ENCODE measurements at regions not wholly inside any gene's neighbourhood (a gene's known extent, or its start where the extent isn't known, plus 50 kb on each side); places are given as distances from the start of the nearest gene placed in this dataset.
"Not testable (repeated sequence)": the region's sequence is repeated elsewhere in the genome, so short reads cannot be mapped to it uniquely, and the experiment has no call there.

DNA sequence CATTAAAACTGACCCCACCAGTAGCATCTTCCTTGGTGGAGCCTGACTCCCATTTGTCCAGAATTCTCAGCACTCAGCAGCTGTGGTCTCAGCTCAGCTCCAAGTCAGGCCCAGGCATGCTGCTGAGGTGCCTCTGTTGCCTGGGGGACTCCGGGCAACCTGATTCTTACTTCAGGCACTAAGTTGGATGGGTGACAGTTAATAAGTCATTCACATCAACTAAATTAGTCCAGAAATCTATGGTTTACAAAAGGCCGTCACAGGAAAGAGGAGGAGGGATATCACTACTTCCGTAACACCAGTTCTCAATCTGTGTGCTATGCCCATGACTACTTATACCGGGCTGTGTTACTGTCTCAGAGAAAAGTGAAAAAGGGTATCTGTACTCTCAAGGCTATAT is 310.2 kb downstream of the SATB1 start:
- no peak for DNase-seq

- no peak for DNase-seq
Measured at GRCh38 chr3:18113417-18113816, 311.7 kb downstream of the SATB1 start.

DNA sequence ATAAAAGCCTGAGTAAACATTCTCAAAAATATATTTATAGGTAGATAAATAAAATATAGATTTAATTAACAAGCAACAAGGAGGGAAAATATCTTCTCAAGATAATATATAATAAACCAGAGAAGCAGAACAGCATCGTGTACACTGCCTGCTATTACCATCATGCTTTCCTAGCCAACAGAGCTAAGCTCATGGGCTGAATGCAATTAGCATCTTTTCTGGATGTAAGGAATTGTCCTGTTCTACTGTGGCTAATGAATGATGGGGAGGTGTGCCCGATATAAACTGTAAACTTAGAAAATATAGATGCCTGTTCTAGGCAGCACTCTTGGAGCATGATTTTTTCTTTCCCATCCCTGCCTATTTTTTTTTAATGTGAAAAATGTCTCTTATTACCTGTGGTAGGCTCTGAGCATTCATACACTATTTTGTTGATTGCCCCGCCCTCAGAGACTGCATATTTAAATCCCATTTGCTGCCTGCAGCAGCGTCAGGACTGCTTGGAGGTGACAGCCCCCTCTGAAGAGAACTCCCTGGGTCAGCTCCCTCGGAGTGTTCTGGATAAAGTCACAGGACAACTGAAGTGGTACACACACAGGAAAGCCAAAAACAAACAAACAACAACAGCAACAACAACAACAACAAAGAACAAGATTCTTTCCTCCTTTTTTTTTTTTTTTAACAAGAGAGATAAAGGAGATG is 312.3 kb downstream of the SATB1 start:
- DNase-seq: no peak

DNA sequence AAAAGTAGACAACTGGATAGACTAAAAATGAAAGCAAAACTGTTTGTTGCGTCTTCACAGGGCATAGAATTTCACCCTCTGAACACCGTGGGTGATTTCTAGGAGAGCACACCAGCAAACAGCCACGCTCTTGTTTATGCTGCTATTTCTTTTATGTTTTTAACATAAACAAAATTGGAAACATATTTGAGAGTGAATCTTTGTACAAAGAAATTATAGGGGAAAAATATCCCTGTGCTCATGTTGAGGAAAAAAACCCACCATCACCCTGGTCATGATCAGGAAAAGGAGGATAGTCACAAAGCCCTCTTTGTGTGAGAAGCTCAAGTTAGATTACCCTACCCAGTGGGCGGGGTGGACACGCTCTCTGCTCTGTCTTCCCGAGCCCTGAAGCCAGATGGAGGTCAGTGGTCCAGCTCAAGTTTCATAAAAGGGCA is 313.3 kb downstream of the SATB1 start:
- DNase-seq: peak; percentile 13 to 42

DNA sequence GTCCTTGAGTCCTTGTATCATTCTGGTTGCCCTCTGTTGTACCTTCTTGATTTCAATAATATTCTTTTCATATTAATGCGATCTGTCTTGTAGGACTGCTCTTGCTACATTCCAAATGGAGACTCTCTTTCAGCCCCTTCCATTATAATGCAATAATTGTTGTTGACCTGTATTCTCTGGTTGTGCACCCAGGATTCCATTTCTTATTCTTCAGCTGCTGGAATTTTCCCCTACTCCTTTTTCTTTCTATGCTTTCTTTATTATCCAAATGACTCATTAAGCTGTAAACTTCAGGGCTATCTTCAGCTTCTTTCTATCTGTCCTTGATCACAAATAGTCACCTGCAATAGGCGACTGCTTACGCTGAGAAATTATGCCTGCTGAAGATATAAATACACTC is 321.5 kb downstream of the SATB1 start:
- no peak for DNase-seq

DNA sequence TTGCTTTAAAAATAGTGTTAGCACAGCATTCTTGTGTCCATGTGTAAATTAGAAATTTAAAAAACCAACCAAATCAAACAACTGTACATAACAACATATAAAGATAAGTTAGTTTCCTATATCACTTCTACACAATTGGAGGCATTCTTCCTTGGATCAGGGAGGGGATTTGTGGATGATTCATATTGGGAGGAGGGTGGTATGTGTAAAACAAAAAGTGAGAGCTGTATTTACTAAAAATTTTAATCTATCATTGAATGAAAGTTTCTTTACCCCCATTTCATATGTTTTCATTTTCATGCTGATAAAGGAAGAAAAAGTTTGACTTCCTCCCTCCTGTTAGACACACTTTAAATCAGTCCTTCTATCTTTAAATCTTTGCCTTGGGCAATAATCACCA is 325.0 kb downstream of the SATB1 start:
- DNase-seq: no peak

DNA sequence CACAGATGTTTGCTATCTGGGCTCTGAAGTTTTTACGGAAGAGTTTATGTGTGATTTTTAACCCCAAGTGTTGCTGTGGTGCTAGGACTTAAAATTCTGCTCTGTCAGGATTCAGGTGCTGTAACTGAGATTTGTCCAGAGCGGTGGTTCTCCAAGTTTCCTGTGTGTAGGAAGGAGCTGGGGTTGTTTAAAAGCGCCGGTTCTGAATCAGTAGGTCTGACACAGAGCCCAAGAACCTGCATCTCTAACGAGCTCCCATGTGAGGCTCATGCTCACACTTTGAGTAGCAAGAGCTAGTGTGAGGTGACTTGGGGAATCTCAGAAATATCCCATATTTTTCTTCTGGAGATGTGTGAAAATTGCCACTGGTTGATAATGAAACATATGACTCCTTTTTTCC is 325.5 kb downstream of the SATB1 start:
- DNase-seq: no peak

- DNase-seq: peak in 1 of 2 experiments; percentile 15
Measured at GRCh38 chr3:18098960-18099587, 326.1 kb downstream of the SATB1 start.

- peak; percentile 11 to 31 for DNase-seq
Measured at GRCh38 chr3:18097989-18098388, 327.1 kb downstream of the SATB1 start.

- no peak for DNase-seq
Measured at GRCh38 chr3:18097473-18097872, 327.7 kb downstream of the SATB1 start.

- no peak for DNase-seq
Measured at GRCh38 chr3:18092726-18093125, 332.4 kb downstream of the SATB1 start.

DNA sequence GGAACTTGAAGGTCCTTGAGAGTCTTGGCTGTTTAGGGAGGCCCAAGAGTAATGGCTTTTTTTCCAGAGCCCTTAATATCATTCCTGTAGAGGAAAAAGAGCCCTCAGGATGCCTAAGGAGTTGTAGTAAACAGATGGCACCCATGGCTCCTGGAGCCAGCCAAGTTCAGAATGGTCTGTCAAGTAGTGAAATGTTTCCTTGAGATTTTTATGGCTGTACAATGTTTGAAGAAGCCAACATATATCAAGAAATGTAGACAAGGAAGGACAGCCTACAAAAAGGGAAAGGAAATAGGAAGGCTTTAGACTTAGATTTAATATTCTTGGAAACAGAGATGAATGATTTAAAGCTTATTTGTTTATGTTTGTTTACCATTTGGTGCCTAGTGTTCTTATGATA is 334.8 kb downstream of the SATB1 start:
- DNase-seq: no peak

- DNase-seq: peak; percentile 57 to 68
Measured at GRCh38 chr3:18087988-18088387, 337.2 kb downstream of the SATB1 start.

DNA sequence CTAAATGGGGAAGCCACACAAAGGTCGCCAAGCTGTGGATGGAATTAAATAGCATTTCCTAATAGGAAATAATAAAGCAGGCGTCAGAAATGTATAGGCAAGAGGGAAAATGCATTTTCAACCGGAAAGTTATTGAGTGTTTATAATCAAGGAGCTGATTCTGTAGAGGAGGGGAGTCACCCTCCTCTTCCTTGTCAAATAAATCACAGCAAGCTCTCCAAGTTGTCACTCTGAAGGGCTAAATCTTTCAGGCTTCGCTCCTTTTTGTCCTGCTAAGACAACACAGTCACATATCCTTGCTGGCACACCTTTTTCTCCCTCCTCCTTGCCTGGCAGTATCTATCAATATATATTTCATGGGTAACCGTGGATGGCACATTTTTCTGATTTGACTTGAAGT is 338.4 kb downstream of the SATB1 start:
- no peak for DNase-seq

DNA sequence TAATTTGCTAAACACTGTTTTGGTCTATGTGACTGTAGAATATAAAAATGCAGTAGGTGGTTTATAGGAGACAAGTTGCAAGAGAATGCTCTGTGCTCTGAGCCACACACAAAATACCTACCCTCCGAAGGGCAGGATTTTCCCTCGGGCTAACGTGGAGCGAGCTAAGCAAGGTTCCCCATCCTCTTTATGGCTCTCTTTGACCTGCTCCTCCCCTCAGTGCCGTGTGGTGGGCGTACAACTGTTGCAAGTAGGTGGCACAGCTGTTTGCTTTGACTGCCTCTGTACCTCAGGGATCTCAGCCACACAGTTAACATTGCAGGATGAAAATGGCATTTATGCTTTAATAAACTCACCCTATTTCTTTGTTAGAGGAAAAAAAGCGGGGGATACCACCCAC is 339.1 kb downstream of the SATB1 start:
- DNase-seq: no peak

DNA sequence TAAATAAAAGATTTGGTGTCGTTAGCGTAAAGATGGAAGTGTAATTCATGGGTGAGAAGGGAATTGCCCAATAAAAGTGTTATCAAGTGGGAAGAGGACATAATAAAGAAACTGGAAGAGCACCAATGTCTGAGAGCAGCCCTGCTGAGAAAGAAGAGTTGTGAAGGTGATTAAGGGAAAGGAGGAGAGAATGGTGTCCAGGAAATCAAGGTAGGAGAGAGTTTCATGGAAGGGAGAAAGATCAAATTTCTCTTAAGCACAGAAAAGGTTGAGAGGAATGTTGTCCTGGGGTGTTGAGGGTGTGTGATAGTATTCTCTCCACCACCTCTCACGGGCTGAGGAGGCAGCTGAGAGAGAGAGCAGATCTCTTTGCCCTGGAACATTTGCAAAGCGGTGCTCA is 339.7 kb downstream of the SATB1 start:
- no peak for DNase-seq

DNA sequence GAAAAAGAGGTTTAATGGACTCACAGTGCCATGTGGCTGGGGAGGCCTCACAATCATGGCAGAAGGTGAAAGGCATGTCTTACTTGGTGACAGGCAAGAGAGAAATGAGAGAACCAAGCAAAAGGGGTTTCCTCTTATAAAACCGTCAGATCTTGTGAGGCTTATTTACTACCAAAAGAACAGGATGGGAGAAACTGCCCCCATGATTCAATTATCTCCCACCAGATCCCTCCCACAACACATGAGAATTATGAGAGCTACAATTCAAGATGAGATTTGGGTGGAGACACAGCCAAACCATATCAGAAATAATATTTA is 340.8 kb upstream of the TBC1D5 start:
- not testable (repeated sequence) for DNase-seq

GRCh38 chr3:18082551-18083272 is 340.3 kb upstream of the TBC1D5 start:
- DNase-seq: no peak

- peak in 1 of 2 experiments; percentile 12 for DNase-seq
Measured at GRCh38 chr3:18080198-18080689, 337.8 kb upstream of the TBC1D5 start.

- peak; percentile 79 to 86 for DNase-seq
Measured at GRCh38 chr3:18079739-18080138, 337.3 kb upstream of the TBC1D5 start.

DNA sequence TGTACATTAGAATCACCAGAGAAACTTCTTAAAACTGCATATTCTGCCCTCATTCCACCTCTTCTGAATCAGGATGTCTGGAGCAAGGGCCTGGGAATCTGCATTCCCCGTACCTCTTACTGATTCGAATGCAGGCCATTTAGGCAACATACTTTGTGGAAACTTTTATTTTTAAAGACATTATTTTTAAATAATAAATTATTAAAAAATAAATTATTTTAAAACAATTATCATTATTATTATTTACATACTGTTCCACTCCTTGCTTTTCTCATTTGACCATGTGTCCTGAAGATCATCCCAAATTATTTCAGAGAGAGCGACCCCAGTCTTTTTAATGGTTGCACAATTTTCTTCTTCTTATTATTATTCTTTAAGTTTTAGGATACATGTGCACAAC is 336.6 kb upstream of the TBC1D5 start:
- DNase-seq: no peak

GRCh38 chr3:18077128-18077840 is 334.9 kb upstream of the TBC1D5 start:
- DNase-seq: peak in 1 of 2 experiments; percentile 18

DNA sequence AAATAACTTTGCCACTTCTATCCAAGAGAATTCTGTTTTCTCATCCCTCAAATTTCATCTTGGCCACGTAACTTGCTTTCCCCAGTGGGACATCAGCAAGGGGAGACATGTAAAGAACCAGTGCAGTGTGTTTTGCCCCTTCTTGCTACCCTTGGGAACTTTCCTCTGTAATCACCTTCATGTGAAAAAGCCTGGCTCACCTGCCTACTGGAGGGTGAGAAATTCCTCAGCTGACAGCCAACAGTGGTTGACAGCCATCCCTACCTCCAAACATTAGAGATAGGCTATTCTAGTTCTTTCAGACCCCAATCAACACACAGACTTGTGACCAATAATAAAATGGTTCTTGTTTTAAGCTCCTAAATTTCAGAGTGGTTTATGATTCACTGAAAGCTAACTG is 333.9 kb upstream of the TBC1D5 start:
- DNase-seq: no peak
